ENCODE measurements at regions not wholly inside any gene's neighbourhood (a gene's known extent, or its start where the extent isn't known, plus 50 kb on each side); places are given as distances from the start of the nearest gene placed in this dataset.

GRCh38 chr5:153039501-153039900 is 451.0 kb upstream of the GRIA1 start:
- TF ChIP-seq, protein P1, sequence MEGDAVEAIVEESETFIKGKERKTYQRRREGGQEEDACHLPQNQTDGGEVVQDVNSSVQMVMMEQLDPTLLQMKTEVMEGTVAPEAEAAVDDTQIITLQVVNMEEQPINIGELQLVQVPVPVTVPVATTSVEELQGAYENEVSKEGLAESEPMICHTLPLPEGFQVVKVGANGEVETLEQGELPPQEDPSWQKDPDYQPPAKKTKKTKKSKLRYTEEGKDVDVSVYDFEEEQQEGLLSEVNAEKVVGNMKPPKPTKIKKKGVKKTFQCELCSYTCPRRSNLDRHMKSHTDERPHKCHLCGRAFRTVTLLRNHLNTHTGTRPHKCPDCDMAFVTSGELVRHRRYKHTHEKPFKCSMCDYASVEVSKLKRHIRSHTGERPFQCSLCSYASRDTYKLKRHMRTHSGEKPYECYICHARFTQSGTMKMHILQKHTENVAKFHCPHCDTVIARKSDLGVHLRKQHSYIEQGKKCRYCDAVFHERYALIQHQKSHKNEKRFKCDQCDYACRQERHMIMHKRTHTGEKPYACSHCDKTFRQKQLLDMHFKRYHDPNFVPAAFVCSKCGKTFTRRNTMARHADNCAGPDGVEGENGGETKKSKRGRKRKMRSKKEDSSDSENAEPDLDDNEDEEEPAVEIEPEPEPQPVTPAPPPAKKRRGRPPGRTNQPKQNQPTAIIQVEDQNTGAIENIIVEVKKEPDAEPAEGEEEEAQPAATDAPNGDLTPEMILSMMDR (conservative IDR thresholded peaks at IDR 0.05; ENCODE audit: low read depth, low read length), result no peak
- TF ChIP-seq EZH2 (IDR thresholded peaks at IDR 0.05; ENCODE audit: low read length, unreplicated experiment) (no peak), EZH2phosphoT487 (IDR thresholded peaks at IDR 0.05; ENCODE audit: borderline replicate concordance, low read length) (no peak)
